GM18499 (cell line): ENCODE measurements at regions not wholly inside any gene's neighbourhood (a gene's known extent, or its start where the extent isn't known, plus 50 kb on each side); places are given as distances from the start of the nearest gene placed in this dataset.
A peak's percentile ranks its signal among the peaks of the same experiment; 100 is the strongest.
"Not testable (repeated sequence)": the region's sequence is repeated elsewhere in the genome, so short reads cannot be mapped to it uniquely, and the experiment has no call there.

ENCODE experiments used
- ATAC-seq: cut with Tn5 transposase; IDR thresholded peaks from one replicate; pipeline ENCODE4 v1.9.1; 2021; ENCODE audit warnings: moderate number of reproducible peaks; ENCODE audit not compliant: insufficient read depth, unreplicated experiment

- no peak for ATAC-seq
Measured at GRCh38 chr5:117013280-117013877, 438.8 kb upstream of the SEMA6A start.

- ATAC-seq = no peak
Measured at GRCh38 chr5:117010574-117010973, 436.0 kb upstream of the SEMA6A start.

- ATAC-seq = no peak
Measured at GRCh38 chr5:116998024-116998423, 423.4 kb upstream of the SEMA6A start.

- ATAC-seq = no peak
Measured at GRCh38 chr5:116992681-116993080, 418.1 kb upstream of the SEMA6A start.

- ATAC-seq = no peak
Measured at GRCh38 chr5:116989995-116990394, 415.4 kb upstream of the SEMA6A start.

GRCh38 chr5:116982035-116982434 lies 407.4 kb upstream of the SEMA6A start:
- ATAC-seq = no peak

GRCh38 chr5:116980581-116980980 lies 406.0 kb upstream of the SEMA6A start:
- no peak for ATAC-seq

- no peak for ATAC-seq
Measured at GRCh38 chr5:116976767-116977166, 402.1 kb upstream of the SEMA6A start.

GRCh38 chr5:116971131-116971530 lies 396.5 kb upstream of the SEMA6A start:
- no peak for ATAC-seq

GRCh38 chr5:116970318-116970717 lies 395.7 kb upstream of the SEMA6A start:
- ATAC-seq = no peak

- ATAC-seq = no peak
Measured at GRCh38 chr5:116964438-116964837, 389.8 kb upstream of the SEMA6A start.

- no peak for ATAC-seq
Measured at GRCh38 chr5:116961021-116961420, 386.4 kb upstream of the SEMA6A start.

- no peak for ATAC-seq
Measured at GRCh38 chr5:116959843-116960242, 385.2 kb upstream of the SEMA6A start.

GRCh38 chr5:116953251-116953930 lies 378.8 kb upstream of the SEMA6A start:
- no peak for ATAC-seq

- no peak for ATAC-seq
Measured at GRCh38 chr5:116951219-116951618, 376.6 kb upstream of the SEMA6A start.

GRCh38 chr5:116947691-116948528 lies 373.3 kb upstream of the SEMA6A start:
- peak; percentile 97 for ATAC-seq

- ATAC-seq = not testable (repeated sequence)
Measured at GRCh38 chr5:116945613-116946382, 371.2 kb upstream of the SEMA6A start.

- no peak for ATAC-seq
Measured at GRCh38 chr5:116944183-116944582, 369.6 kb upstream of the SEMA6A start.

- ATAC-seq = no peak
Measured at GRCh38 chr5:116942622-116943021, 368.0 kb upstream of the SEMA6A start.

GRCh38 chr5:116939641-116940040 lies 365.0 kb upstream of the SEMA6A start:
- ATAC-seq = no peak

GRCh38 chr5:116938488-116938887 lies 363.9 kb upstream of the SEMA6A start:
- no peak for ATAC-seq
